H1 (cell line): ENCODE measurements at regions not wholly inside any gene's neighbourhood (a gene's known extent, or its start where the extent isn't known, plus 50 kb on each side); places are given as distances from the start of the nearest gene placed in this dataset.
"Not testable (repeated sequence)": the region's sequence is repeated elsewhere in the genome, so short reads cannot be mapped to it uniquely, and the experiment has no call there.

Source experiments
- CTCF ChIA-PET: fragments of 300-600 bp; sonication (Branson Sonifier 250); formaldehyde crosslinking; loops from one replicate; lab custom pipeline; 2021; ENCODE audit not compliant: partially characterized antibody; lab: Charles Lee
- POLR2A ChIA-PET: fragments of 300-600 bp; sonication (Branson Sonifier 250); formaldehyde crosslinking; loops from one replicate; lab custom pipeline; 2021; ENCODE audit warnings: inconsistent platforms; ENCODE audit not compliant: partially characterized antibody; lab: Charles Lee
- DNase-seq, 2 experiments: peaks; one replicate each; pipeline versions ENCODE4 v3.0.0 to v3.0.0-alpha.2; 2010 to 2022; ENCODE audit warnings: low spot score in 2 of 2, low read depth in 1 of 2, mixed read lengths in 1 of 2
- FAIRE-seq: peaks from 2 replicates; lab custom pipeline; 2011; peaks lifted over from hg19 to GRCh38; lab: Jason Lieb, UNC
- H2AFZ ChIP-seq: 2 replicates; pipeline ENCODE4 v1.8.1; 2012; ENCODE audit warnings: low read length, inconsistent platforms
- H2AK5ac ChIP-seq: 2 replicates; pipeline ENCODE4 v1.6.1; 2013; ENCODE audit warnings: low read depth, low read length
- H2BK120ac ChIP-seq: replicated peaks from 2 replicates; pipeline ENCODE3; 2013; ENCODE audit warnings: low read depth, low read length, inconsistent platforms
- H2BK12ac ChIP-seq: 2 replicates; pipeline ENCODE4 v1.6.1; 2013; ENCODE audit warnings: low read depth, low read length
- H2BK15ac ChIP-seq: 2 replicates; pipeline ENCODE4 v1.6.1; 2013; ENCODE audit warnings: low read length
- H2BK20ac ChIP-seq: 2 replicates; pipeline ENCODE4 v1.6.1; 2013; ENCODE audit warnings: low read length
- H2BK5ac ChIP-seq: 2 replicates; pipeline ENCODE4 v1.6.1; 2013; ENCODE audit warnings: low read depth, low read length
- H3K14ac ChIP-seq: 2 replicates; pipeline ENCODE4 v1.6.1; 2013; ENCODE audit warnings: inconsistent platforms; ENCODE audit not compliant: insufficient read length
- H3K18ac ChIP-seq: 2 replicates; pipeline ENCODE4 v1.6.1; 2013; ENCODE audit warnings: low read length; ENCODE audit errors: extremely low read depth
- H3K23ac ChIP-seq: 2 replicates; pipeline ENCODE4 v1.6.1; 2013; ENCODE audit warnings: inconsistent platforms; ENCODE audit not compliant: insufficient read length
- H3K23me2 ChIP-seq: 2 replicates; pipeline ENCODE4 v1.6.1; 2013; ENCODE audit warnings: low read depth, low read length
- H3K27ac ChIP-seq: 2 replicates; pipeline ENCODE4 v1.6.1; 2011; ENCODE audit warnings: low read depth, low read length, inconsistent platforms
- H3K27me3 ChIP-seq, 4 experiments: replicated peaks in 1 of 4; 1 replicate in 1 of 4; 2 replicates in 3 of 4; pipeline versions ENCODE4 v1.6.1 to v1.8.1; 2011 to 2013; ENCODE audit warnings: low read length in 3 of 4, mild to moderate bottlenecking in 3 of 4, inconsistent platforms in 2 of 4, mixed read lengths in 2 of 4, moderate library complexity in 1 of 4; ENCODE audit not compliant: control insufficient read depth in 3 of 4, insufficient read depth in 3 of 4; ENCODE audit errors: extremely low read depth in 1 of 4
- H3K36me3 ChIP-seq, 4 experiments: 2 replicates each; pipeline versions ENCODE4 v1.6.1 to v1.8.1; 2011 to 2013; ENCODE audit warnings: mild to moderate bottlenecking in 4 of 4, low read length in 3 of 4, moderate library complexity in 2 of 4, control low read depth in 1 of 4, inconsistent platforms in 1 of 4; ENCODE audit not compliant: insufficient read depth in 4 of 4, control insufficient read depth in 2 of 4
- H3K4ac ChIP-seq: replicated peaks from 2 replicates; pipeline ENCODE3; 2013; ENCODE audit warnings: low read length, low read depth, mixed read lengths, inconsistent platforms; ENCODE audit not compliant: insufficient read length
- H3K4me1 ChIP-seq, 4 experiments: replicated peaks in 1 of 4; 1 replicate in 1 of 4; 2 replicates in 3 of 4; pipeline versions ENCODE4 v1.6.1 to v1.8.1; 2011 to 2013; ENCODE audit warnings: low read length in 3 of 4, inconsistent platforms in 2 of 4, mixed read lengths in 1 of 4; ENCODE audit not compliant: insufficient read depth in 4 of 4, control insufficient read depth in 3 of 4
- H3K4me2 ChIP-seq, 2 experiments: 2 replicates each; pipeline versions ENCODE4 v1.6.1 to v1.8.1; 2011 to 2013; ENCODE audit warnings: low read depth in 2 of 2, low read length in 2 of 2, control low read depth in 1 of 2, inconsistent platforms in 1 of 2, mild to moderate bottlenecking in 1 of 2; ENCODE audit not compliant: insufficient read depth in 1 of 2
- H3K4me3 ChIP-seq, 4 experiments: fragments of 200-600, 300-600 bp in 1 of 4; sonication (generic), shearing (Covaris generic), sonication (Bioruptor Twin) in 1 of 4; 2 replicates each; pipeline versions ENCODE4 v1.5.1 to v1.8.1; 2011 to 2016; ENCODE audit warnings: low read length in 4 of 4, low read depth in 3 of 4, control low read depth in 2 of 4, inconsistent platforms in 2 of 4, mild to moderate bottlenecking in 2 of 4, mixed read lengths in 1 of 4, moderate library complexity in 1 of 4; ENCODE audit not compliant: insufficient read depth in 2 of 4; ENCODE audit errors: extremely low read depth in 1 of 4
- H3K56ac ChIP-seq: replicated peaks from 2 replicates; pipeline ENCODE3; 2013; ENCODE audit warnings: low read depth, mild to moderate bottlenecking, mixed read lengths, low read length, inconsistent platforms; ENCODE audit not compliant: insufficient read length
- H3K79me1 ChIP-seq: 2 replicates; pipeline ENCODE4 v1.6.1; 2013; ENCODE audit warnings: low read depth, low read length, control low read depth
- H3K79me2 ChIP-seq, 2 experiments: 2 replicates each; pipeline versions ENCODE4 v1.6.1 to v1.8.1; 2012 to 2013; ENCODE audit warnings: low read length in 2 of 2, mild to moderate bottlenecking in 2 of 2, inconsistent platforms in 1 of 2; ENCODE audit not compliant: insufficient read depth in 2 of 2, control insufficient read depth in 1 of 2
- H3K9ac ChIP-seq, 4 experiments: replicated peaks in 1 of 4; 1 replicate in 1 of 4; 2 replicates in 3 of 4; pipeline versions ENCODE4 v1.6.1 to v1.8.1; 2011 to 2013; ENCODE audit warnings: low read depth in 3 of 4, low read length in 3 of 4, control low read depth in 2 of 4, mild to moderate bottlenecking in 2 of 4, moderate library complexity in 2 of 4, inconsistent platforms in 1 of 4; ENCODE audit errors: extremely low read depth in 1 of 4
- H3K9me3 ChIP-seq, 2 experiments: 2 replicates each; pipeline versions ENCODE4 v1.6.1 to v1.8.1; 2012 to 2013; ENCODE audit warnings: mild to moderate bottlenecking in 2 of 2, moderate library complexity in 2 of 2, control low read depth in 1 of 2, inconsistent platforms in 1 of 2, low read depth in 1 of 2, low read length in 1 of 2, mixed read lengths in 1 of 2; ENCODE audit not compliant: insufficient read depth in 2 of 2
- H4K20me1 ChIP-seq, 2 experiments: replicated peaks in 1 of 2; 2 replicates each; pipeline versions ENCODE3 to v1.8.1; 2011 to 2013; ENCODE audit warnings: inconsistent platforms in 2 of 2, low read length in 2 of 2, mild to moderate bottlenecking in 1 of 2; ENCODE audit not compliant: insufficient read depth in 2 of 2, control insufficient read depth in 1 of 2
- H4K5ac ChIP-seq: 2 replicates; pipeline ENCODE4 v1.6.1; 2013; ENCODE audit warnings: low read length, low read depth, mixed read lengths, inconsistent platforms; ENCODE audit not compliant: insufficient read length
- H4K8ac ChIP-seq: 2 replicates; pipeline ENCODE4 v1.8.0; 2013; ENCODE audit warnings: mild to moderate bottlenecking, moderate library complexity, low read length, inconsistent platforms; ENCODE audit not compliant: insufficient read depth; ENCODE audit errors: extremely low read depth
- H4K91ac ChIP-seq: replicated peaks from 2 replicates; pipeline ENCODE3; 2013; ENCODE audit warnings: low read length, mixed read lengths, inconsistent platforms; ENCODE audit not compliant: insufficient read length
- WGBS, 2 experiments: shearing (Covaris generic) in 1 of 2; methylation state at CpG; one replicate each; pipeline versions ENCODE4 v1.1.6 to v1.1.7; 2013 to 2015; ENCODE audit warnings: low lambda C conversion rate in 2 of 2, mixed read lengths in 2 of 2, inconsistent platforms in 1 of 2, low coverage in 1 of 2, missing lambda C conversion rate in 1 of 2; ENCODE audit not compliant: insufficient replicate concordance in 2 of 2, insufficient coverage in 1 of 2, insufficient read length in 1 of 2; ENCODE audit errors: extremely low coverage in 1 of 2, missing lambda C conversion rate in 1 of 2; 5-methylcytosine and 5-hydroxymethylcytosine counted together

- H2BK120ac ChIP-seq, H2BK5ac ChIP-seq, H3K14ac ChIP-seq, H3K4me3 ChIP-seq, H3K56ac ChIP-seq, FAIRE-seq, H2AFZ ChIP-seq, H3K23ac ChIP-seq, H2BK15ac ChIP-seq, H2BK12ac ChIP-seq, H3K23me2 ChIP-seq, H3K27ac ChIP-seq, H2BK20ac ChIP-seq, H4K5ac ChIP-seq, H3K9me3 ChIP-seq, H3K79me1 ChIP-seq, H3K27me3 ChIP-seq, H4K91ac ChIP-seq, H3K4ac ChIP-seq, H2AK5ac ChIP-seq, H4K20me1 ChIP-seq, CTCF ChIA-PET, H3K18ac ChIP-seq, H4K8ac ChIP-seq, H3K79me2 ChIP-seq, H3K9ac ChIP-seq, H3K4me1 ChIP-seq, DNase-seq, H3K4me2 ChIP-seq, H3K36me3 ChIP-seq: not testable (repeated sequence)
- POLR2A ChIA-PET: interaction anchor here (1.3 kb wide), 1 partner anchor 120 kb away, joined by 5 read pairs; no protein-coding TSS in a partner anchor
- 84% methylated on average over 3 of the region's 3 CpGs; no CpG with 5 or more reads in 1 of the 2 experiments for WGBS, 2 experiments
Observed at GRCh38 chr5:17336723-17337122, 119.3 kb downstream of the BASP1 start.
